Prostate gland (tissue), 2 donors: ENCODE measurements at regions not wholly inside any gene's neighbourhood (a gene's known extent, or its start where the extent isn't known, plus 50 kb on each side); places are given as distances from the start of the nearest gene placed in this dataset.

Source experiments
- DNase-seq: peaks from one replicate; pipeline ENCODE4 v3.0.0-alpha.2; 2019; ENCODE audit warnings: low spot score
- H3K27ac ChIP-seq, 2 donors: fragments of 200-600 bp; sonication (generic); 2 replicates each; pipeline ENCODE4 v1.5.1; 2017 to 2019
- H3K27me3 ChIP-seq: fragments of 200-600 bp; sonication (generic); replicated peaks from 2 replicates; pipeline ENCODE4 v1.5.1; 2019; ENCODE audit not compliant: insufficient read depth
- H3K36me3 ChIP-seq, 2 donors: fragments of 200-600 bp; sonication (generic); 1 replicate in 1 of 2; 2 replicates in 1 of 2; pipeline versions ENCODE4 v1.5.1 to v1.8.1; 2017 to 2019
- H3K4me1 ChIP-seq: fragments of 200-600 bp; sonication (generic); replicated peaks from 2 replicates; pipeline ENCODE4 v1.5.1; 2019
- H3K4me3 ChIP-seq, 2 donors: fragments of 200-600 bp; sonication (generic); 2 replicates each; pipeline ENCODE4 v1.5.1; 2017 to 2019
- H3K9me3 ChIP-seq: fragments of 200-600 bp; sonication (generic); 2 replicates; pipeline ENCODE4 v1.5.1; 2017
- CTCF ChIP-seq, 4 experiments: fragments of 200-600 bp in 2 of 4; fragments of 450-650 bp in 2 of 4; sonication (generic) in 2 of 4; IDR thresholded peaks; 1 replicate in 3 of 4; 2 replicates in 1 of 4; pipeline ENCODE4 v1.5.1; 2016 to 2019; ENCODE audit warnings: antibody characterized with exemption in 4 of 4, mild to moderate bottlenecking in 2 of 4, moderate library complexity in 2 of 4
- POLR2A ChIP-seq: fragments of 450-650 bp; IDR thresholded peaks from one replicate; pipeline ENCODE4 v1.6.1; 2016; ENCODE audit warnings: antibody characterized with exemption, mild to moderate bottlenecking
- POLR2AphosphoS5 ChIP-seq: sonication (generic); formaldehyde crosslinking; IDR thresholded peaks from one replicate; pipeline ENCODE4 v1.6.1; 2017; ENCODE audit warnings: antibody characterized with exemption
- WGBS: methylation state at CpG from one replicate; pipeline ENCODE4 v1.1.5; 2018; 5-methylcytosine and 5-hydroxymethylcytosine counted together
- intact Hi-C: fragments of 100-400 bp; cut with DNase I; formaldehyde crosslinking; loops from one replicate; pipeline ENCODE4 v1.14.2; 2022

GRCh38 chr6:5909721-5910120 lies 97.0 kb downstream of the NRN1 start:
- intact Hi-C loops: no loop called here
- no peak for DNase-seq
- Histone ChIP-seq H3K4me3 (no peak overlapping the region), H3K27ac (no peak overlapping the region), H3K9me3 (no peaks in the 10 kb centered on the region), H3K36me3 (no peaks in the 10 kb centered on the region), H3K27me3 (no peaks in the 10 kb centered on the region), H3K4me1 (no peaks in the 10 kb centered on the region)
- WGBS: 94% methylated on average over 5 of the region's 5 CpGs
- TF ChIP-seq CTCF (IDR thresholded peaks at IDR 0.05) (no peak), POLR2AphosphoS5 (no peak), POLR2A (no peak)

GRCh38 chr6:5906842-5907241 lies 99.9 kb downstream of the NRN1 start:
- TF ChIP-seq POLR2A: no peak
- no peak for TF ChIP-seq CTCF (IDR thresholded peaks at IDR 0.05)
- TF ChIP-seq POLR2AphosphoS5: no peak
- WGBS: 96% methylated on average over 1 of the region's 1 CpG
- intact Hi-C loops: no loop called here
- H3K4me1 ChIP-seq: no peaks in the 10 kb centered on the region
- H3K4me3 ChIP-seq: no peak overlapping the region
- H3K9me3 ChIP-seq: no peaks in the 10 kb centered on the region
- H3K36me3 ChIP-seq: no peaks in the 10 kb centered on the region
- H3K27ac ChIP-seq: no peak overlapping the region
- DNase-seq: no peak
- H3K27me3 ChIP-seq: no peaks in the 10 kb centered on the region

- H3K4me1 ChIP-seq: no peaks in the 10 kb centered on the region
- H3K36me3 ChIP-seq: no peaks in the 10 kb centered on the region
- H3K27ac ChIP-seq: no peak overlapping the region
- TF ChIP-seq CTCF (IDR thresholded peaks at IDR 0.05) (no peak), POLR2A (no peak), POLR2AphosphoS5 (no peak)
- no peaks in the 10 kb centered on the region for H3K27me3 ChIP-seq
- no peaks in the 10 kb centered on the region for H3K9me3 ChIP-seq
- 83% methylated on average over 1 of the region's 1 CpG for WGBS
- no peak for DNase-seq
- no peak overlapping the region for H3K4me3 ChIP-seq
- intact Hi-C loops: no loop called here
These were observed 100.4 kb downstream of the NRN1 start for GRCh38 chr6:5906340-5906670.

- no peak for TF ChIP-seq POLR2AphosphoS5
- TF ChIP-seq POLR2A: no peak
- TF ChIP-seq CTCF (IDR thresholded peaks at IDR 0.05): no peak
- H3K27me3 ChIP-seq: no peaks in the 10 kb centered on the region
- no peak overlapping the region for H3K27ac ChIP-seq
- 62% methylated on average over 18 of the region's 18 CpGs for WGBS
- H3K9me3 ChIP-seq: no peaks in the 10 kb centered on the region
- no peaks in the 10 kb centered on the region for H3K36me3 ChIP-seq
- intact Hi-C loops: no loop called here
- H3K4me3 ChIP-seq: no peak overlapping the region
- DNase-seq: no peak
- H3K4me1 ChIP-seq: no peaks in the 10 kb centered on the region
These were observed 101.0 kb downstream of the NRN1 start for GRCh38 chr6:5905431-5906339.

- intact Hi-C loops: no loop called here
- Histone ChIP-seq H3K36me3 (no peaks in the 10 kb centered on the region), H3K4me3 (no peak overlapping the region), H3K9me3 (no peaks in the 10 kb centered on the region), H3K27me3 (no peaks in the 10 kb centered on the region), H3K4me1 (no peaks in the 10 kb centered on the region), H3K27ac (no peak overlapping the region)
- no peak for DNase-seq
- WGBS: 49% methylated on average over 4 of the region's 4 CpGs
- no peak for TF ChIP-seq CTCF (IDR thresholded peaks at IDR 0.05)
- TF ChIP-seq POLR2A: no peak
- no peak for TF ChIP-seq POLR2AphosphoS5
These were observed 102.2 kb downstream of the NRN1 start for GRCh38 chr6:5904532-5904931.
